Effector memory CD8-positive, alpha-beta T cell (primary cell): ENCODE measurements at regions not wholly inside any gene's neighbourhood (a gene's known extent, or its start where the extent isn't known, plus 50 kb on each side); places are given as distances from the start of the nearest gene placed in this dataset.
A peak's percentile ranks its signal among the peaks of the same experiment; 100 is the strongest.

Source experiments
- ATAC-seq: fragments of 150-1000 bp; cut with Tn5 transposase; replicated peaks from 2 replicates; pipeline ENCODE4 v1.10.0; 2021; ENCODE audit warnings: mild to moderate bottlenecking, moderate library complexity
- DNase-seq, 3 experiments: peaks; one replicate each; pipeline ENCODE4 v3.0.0; 2021
- H3K27ac Mint-ChIP-seq, 2 donors: one replicate each; pipeline ENCODE4 v1.8.0; 2022; ENCODE audit warnings: mild to moderate bottlenecking in 2 of 2, mixed read lengths in 2 of 2, moderate library complexity in 2 of 2
- H3K27me3 Mint-ChIP-seq, 2 donors: one replicate each; pipeline ENCODE4 v1.8.0; 2022; ENCODE audit warnings: mixed read lengths in 2 of 2
- H3K36me3 Mint-ChIP-seq: one replicate; pipeline ENCODE4 v1.8.0; 2022; ENCODE audit warnings: mild to moderate bottlenecking, moderate library complexity, mixed read lengths; ENCODE audit not compliant: insufficient read depth
- H3K4me1 Mint-ChIP-seq, 2 donors: one replicate each; pipeline ENCODE4 v1.8.0; 2022; ENCODE audit warnings: low read depth in 2 of 2, mixed read lengths in 2 of 2
- H3K4me3 Mint-ChIP-seq, 2 donors: one replicate each; pipeline ENCODE4 v1.8.0; 2022; ENCODE audit warnings: mild to moderate bottlenecking in 2 of 2, mixed read lengths in 2 of 2, moderate library complexity in 2 of 2
- H3K9me3 Mint-ChIP-seq, 2 donors: one replicate each; pipeline ENCODE4 v1.8.0; 2022; ENCODE audit warnings: mixed read lengths in 2 of 2

GRCh38 chr20:58010186-58010585, 218.3 kb downstream of the ANKRD60 start:
- ATAC-seq (no peak), DNase-seq (no peak)
- Mint-ChIP-seq H3K9me3 (no peaks in the 10 kb centered on the region), H3K27ac (no peak overlapping the region), H3K36me3 (no peaks in the 10 kb centered on the region), H3K27me3 (peaks cover 47 to 83% of the 10 kb centered on the region in 2 donors), H3K4me3 (no peak overlapping the region), H3K4me1 (peaks cover 0 to 3% of the 10 kb centered on the region in 2 donors)

GRCh38 chr20:58008866-58009265, 219.6 kb downstream of the ANKRD60 start:
- Mint-ChIP-seq H3K4me1 (peaks cover 0 to 1% of the 10 kb centered on the region in 2 donors), H3K36me3 (no peaks in the 10 kb centered on the region), H3K4me3 (no peak overlapping the region), H3K9me3 (no peaks in the 10 kb centered on the region), H3K27ac (peak overlapping the region in 1 of 2 donors; percentile 3), H3K27me3 (peaks cover 55 to 87% of the 10 kb centered on the region in 2 donors)
- ATAC-seq (no peak), DNase-seq (no peak)

GRCh38 chr20:58008413-58008812, 220.0 kb downstream of the ANKRD60 start:
- H3K27ac Mint-ChIP-seq: peak overlapping the region in 1 of 2 donors; percentile 3
- no peak overlapping the region for H3K4me3 Mint-ChIP-seq
- H3K36me3 Mint-ChIP-seq: no peaks in the 10 kb centered on the region
- peaks cover 55 to 86% of the 10 kb centered on the region in 2 donors for H3K27me3 Mint-ChIP-seq
- DNase-seq (no peak), ATAC-seq (no peak)
- no peaks in the 10 kb centered on the region for H3K9me3 Mint-ChIP-seq
- peaks cover 0 to 1% of the 10 kb centered on the region in 2 donors for H3K4me1 Mint-ChIP-seq

- DNase-seq (no peak), ATAC-seq (no peak)
- peaks cover 0 to 1% of the 10 kb centered on the region in 2 donors for H3K4me1 Mint-ChIP-seq
- no peaks in the 10 kb centered on the region for H3K36me3 Mint-ChIP-seq
- H3K27ac Mint-ChIP-seq: no peak overlapping the region
- H3K27me3 Mint-ChIP-seq: peaks cover 59 to 81% of the 10 kb centered on the region in 2 donors
- H3K9me3 Mint-ChIP-seq: no peaks in the 10 kb centered on the region
- H3K4me3 Mint-ChIP-seq: no peak overlapping the region
Observed at GRCh38 chr20:58007947-58008346, 220.5 kb downstream of the ANKRD60 start.

- no peak overlapping the region for H3K4me3 Mint-ChIP-seq
- H3K4me1 Mint-ChIP-seq: peaks cover 0 to 1% of the 10 kb centered on the region in 2 donors
- ATAC-seq (no peak), DNase-seq (no peak)
- no peaks in the 10 kb centered on the region for H3K36me3 Mint-ChIP-seq
- H3K27ac Mint-ChIP-seq: no peak overlapping the region
- H3K9me3 Mint-ChIP-seq: no peaks in the 10 kb centered on the region
- peaks cover 49 to 71% of the 10 kb centered on the region in 2 donors for H3K27me3 Mint-ChIP-seq
Observed at GRCh38 chr20:58006346-58007316, 221.8 kb downstream of the ANKRD60 start.

- Mint-ChIP-seq H3K4me3 (no peak overlapping the region), H3K27ac (no peak overlapping the region), H3K36me3 (peaks cover 3% of the 10 kb centered on the region), H3K4me1 (peaks cover 0 to 1% of the 10 kb centered on the region in 2 donors), H3K9me3 (no peaks in the 10 kb centered on the region), H3K27me3 (peaks cover 42 to 71% of the 10 kb centered on the region in 2 donors)
- ATAC-seq (no peak), DNase-seq (no peak)
Observed at GRCh38 chr20:58005581-58006345, 222.7 kb downstream of the ANKRD60 start.

GRCh38 chr20:58004900-58005299, 223.6 kb downstream of the ANKRD60 start:
- ATAC-seq (no peak), DNase-seq (no peak)
- Mint-ChIP-seq H3K27ac (no peak overlapping the region), H3K4me1 (peaks cover 0 to 1% of the 10 kb centered on the region in 2 donors), H3K27me3 (peaks cover 42 to 65% of the 10 kb centered on the region in 2 donors), H3K9me3 (no peaks in the 10 kb centered on the region), H3K36me3 (peaks cover 3% of the 10 kb centered on the region), H3K4me3 (no peak overlapping the region)

GRCh38 chr20:58004146-58004545, 224.3 kb downstream of the ANKRD60 start:
- peaks cover 3% of the 10 kb centered on the region for H3K36me3 Mint-ChIP-seq
- no peak for DNase-seq
- no peak overlapping the region for H3K27ac Mint-ChIP-seq
- ATAC-seq: no peak
- H3K27me3 Mint-ChIP-seq: peaks cover 34 to 61% of the 10 kb centered on the region in 2 donors
- no peaks in the 10 kb centered on the region for H3K9me3 Mint-ChIP-seq
- peaks cover 0 to 1% of the 10 kb centered on the region in 2 donors for H3K4me1 Mint-ChIP-seq
- no peak overlapping the region for H3K4me3 Mint-ChIP-seq

GRCh38 chr20:58003525-58003924, 224.9 kb downstream of the ANKRD60 start:
- Mint-ChIP-seq H3K4me3 (no peak overlapping the region), H3K27me3 (peaks cover 32 to 61% of the 10 kb centered on the region in 2 donors), H3K9me3 (no peaks in the 10 kb centered on the region), H3K4me1 (peaks cover 0 to 1% of the 10 kb centered on the region in 2 donors), H3K27ac (no peak overlapping the region), H3K36me3 (peaks cover 3% of the 10 kb centered on the region)
- DNase-seq (no peak), ATAC-seq (no peak)

GRCh38 chr20:58002901-58003300, 225.6 kb downstream of the ANKRD60 start:
- H3K9me3 Mint-ChIP-seq: no peaks in the 10 kb centered on the region
- peaks cover 3% of the 10 kb centered on the region for H3K36me3 Mint-ChIP-seq
- no peak overlapping the region for H3K4me3 Mint-ChIP-seq
- peaks cover 34 to 61% of the 10 kb centered on the region in 2 donors for H3K27me3 Mint-ChIP-seq
- no peak for ATAC-seq
- H3K27ac Mint-ChIP-seq: no peak overlapping the region
- no peak for DNase-seq
- peaks cover 0 to 1% of the 10 kb centered on the region in 2 donors for H3K4me1 Mint-ChIP-seq

GRCh38 chr20:58001946-58002345, 226.5 kb downstream of the ANKRD60 start:
- Mint-ChIP-seq H3K4me3 (no peak overlapping the region), H3K36me3 (peaks cover 3% of the 10 kb centered on the region), H3K27ac (no peak overlapping the region), H3K9me3 (no peaks in the 10 kb centered on the region), H3K4me1 (peaks cover 0 to 1% of the 10 kb centered on the region in 2 donors), H3K27me3 (peaks cover 37 to 58% of the 10 kb centered on the region in 2 donors)
- ATAC-seq (no peak), DNase-seq (no peak)

- H3K27me3 Mint-ChIP-seq: peaks cover 36 to 53% of the 10 kb centered on the region in 2 donors
- no peak for DNase-seq
- no peak for ATAC-seq
- H3K27ac Mint-ChIP-seq: no peak overlapping the region
- peaks cover 3% of the 10 kb centered on the region for H3K36me3 Mint-ChIP-seq
- H3K4me1 Mint-ChIP-seq: peaks cover 0 to 1% of the 10 kb centered on the region in 2 donors
- no peaks in the 10 kb centered on the region for H3K9me3 Mint-ChIP-seq
- no peak overlapping the region for H3K4me3 Mint-ChIP-seq
Observed at GRCh38 chr20:58001381-58001780, 227.1 kb downstream of the ANKRD60 start.

- H3K4me3 Mint-ChIP-seq: no peak overlapping the region
- peaks cover 3% of the 10 kb centered on the region for H3K36me3 Mint-ChIP-seq
- H3K27me3 Mint-ChIP-seq: peaks cover 31 to 53% of the 10 kb centered on the region in 2 donors
- DNase-seq (no peak), ATAC-seq (no peak)
- H3K4me1 Mint-ChIP-seq: peaks cover 0 to 1% of the 10 kb centered on the region in 2 donors
- no peaks in the 10 kb centered on the region for H3K9me3 Mint-ChIP-seq
- no peak overlapping the region for H3K27ac Mint-ChIP-seq
Observed at GRCh38 chr20:58000861-58001260, 227.6 kb downstream of the ANKRD60 start.
